H1 (cell line): ENCODE measurements at regions not wholly inside any gene's neighbourhood (a gene's known extent, or its start where the extent isn't known, plus 50 kb on each side); places are given as distances from the start of the nearest gene placed in this dataset.

ENCODE experiments used
- CBX8 ChIP-seq: fragments of 300-800, 300-1000 bp; sonication (generic); IDR thresholded peaks from 2 replicates; pipeline ENCODE4 v1.7.1; 2016; ENCODE audit warnings: low read depth, low read length, borderline replicate concordance
- KDM1A ChIP-seq: fragments of 200-600, 300-600 bp; sonication (generic); IDR thresholded peaks from 2 replicates; pipeline ENCODE4 v1.7.1; 2016; ENCODE audit warnings: mild to moderate bottlenecking, low read length, borderline replicate concordance
- TF ChIP-seq, protein P1 (sequence below): fragments of 300-600 bp; sonication (generic); IDR thresholded peaks from 2 replicates; pipeline ENCODE4 v1.7.1; 2012; ENCODE audit warnings: low read length, moderate library complexity, mild to moderate bottlenecking, inconsistent platforms; ENCODE audit not compliant: insufficient replicate concordance

DNA sequence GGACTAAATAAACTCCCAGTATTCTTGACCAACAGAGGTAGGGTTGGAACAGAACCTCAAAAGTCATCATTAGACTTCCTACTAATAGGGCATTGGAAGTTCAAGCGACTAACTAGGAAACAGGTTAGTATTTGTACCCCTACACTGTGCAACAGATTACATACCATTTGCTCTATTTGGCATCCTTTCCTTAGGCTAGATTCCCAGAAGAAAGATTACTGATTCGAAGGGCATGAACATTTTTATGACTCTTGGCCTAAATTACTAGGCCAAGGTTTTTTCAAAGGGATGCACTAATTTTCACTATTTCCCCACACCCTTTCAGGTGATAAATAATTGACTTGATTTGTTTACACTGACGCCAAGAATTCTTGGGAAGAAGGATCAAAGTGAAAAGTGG is 104.8 kb upstream of the CYP1B1 start (continued):
- TF ChIP-seq, protein P1, sequence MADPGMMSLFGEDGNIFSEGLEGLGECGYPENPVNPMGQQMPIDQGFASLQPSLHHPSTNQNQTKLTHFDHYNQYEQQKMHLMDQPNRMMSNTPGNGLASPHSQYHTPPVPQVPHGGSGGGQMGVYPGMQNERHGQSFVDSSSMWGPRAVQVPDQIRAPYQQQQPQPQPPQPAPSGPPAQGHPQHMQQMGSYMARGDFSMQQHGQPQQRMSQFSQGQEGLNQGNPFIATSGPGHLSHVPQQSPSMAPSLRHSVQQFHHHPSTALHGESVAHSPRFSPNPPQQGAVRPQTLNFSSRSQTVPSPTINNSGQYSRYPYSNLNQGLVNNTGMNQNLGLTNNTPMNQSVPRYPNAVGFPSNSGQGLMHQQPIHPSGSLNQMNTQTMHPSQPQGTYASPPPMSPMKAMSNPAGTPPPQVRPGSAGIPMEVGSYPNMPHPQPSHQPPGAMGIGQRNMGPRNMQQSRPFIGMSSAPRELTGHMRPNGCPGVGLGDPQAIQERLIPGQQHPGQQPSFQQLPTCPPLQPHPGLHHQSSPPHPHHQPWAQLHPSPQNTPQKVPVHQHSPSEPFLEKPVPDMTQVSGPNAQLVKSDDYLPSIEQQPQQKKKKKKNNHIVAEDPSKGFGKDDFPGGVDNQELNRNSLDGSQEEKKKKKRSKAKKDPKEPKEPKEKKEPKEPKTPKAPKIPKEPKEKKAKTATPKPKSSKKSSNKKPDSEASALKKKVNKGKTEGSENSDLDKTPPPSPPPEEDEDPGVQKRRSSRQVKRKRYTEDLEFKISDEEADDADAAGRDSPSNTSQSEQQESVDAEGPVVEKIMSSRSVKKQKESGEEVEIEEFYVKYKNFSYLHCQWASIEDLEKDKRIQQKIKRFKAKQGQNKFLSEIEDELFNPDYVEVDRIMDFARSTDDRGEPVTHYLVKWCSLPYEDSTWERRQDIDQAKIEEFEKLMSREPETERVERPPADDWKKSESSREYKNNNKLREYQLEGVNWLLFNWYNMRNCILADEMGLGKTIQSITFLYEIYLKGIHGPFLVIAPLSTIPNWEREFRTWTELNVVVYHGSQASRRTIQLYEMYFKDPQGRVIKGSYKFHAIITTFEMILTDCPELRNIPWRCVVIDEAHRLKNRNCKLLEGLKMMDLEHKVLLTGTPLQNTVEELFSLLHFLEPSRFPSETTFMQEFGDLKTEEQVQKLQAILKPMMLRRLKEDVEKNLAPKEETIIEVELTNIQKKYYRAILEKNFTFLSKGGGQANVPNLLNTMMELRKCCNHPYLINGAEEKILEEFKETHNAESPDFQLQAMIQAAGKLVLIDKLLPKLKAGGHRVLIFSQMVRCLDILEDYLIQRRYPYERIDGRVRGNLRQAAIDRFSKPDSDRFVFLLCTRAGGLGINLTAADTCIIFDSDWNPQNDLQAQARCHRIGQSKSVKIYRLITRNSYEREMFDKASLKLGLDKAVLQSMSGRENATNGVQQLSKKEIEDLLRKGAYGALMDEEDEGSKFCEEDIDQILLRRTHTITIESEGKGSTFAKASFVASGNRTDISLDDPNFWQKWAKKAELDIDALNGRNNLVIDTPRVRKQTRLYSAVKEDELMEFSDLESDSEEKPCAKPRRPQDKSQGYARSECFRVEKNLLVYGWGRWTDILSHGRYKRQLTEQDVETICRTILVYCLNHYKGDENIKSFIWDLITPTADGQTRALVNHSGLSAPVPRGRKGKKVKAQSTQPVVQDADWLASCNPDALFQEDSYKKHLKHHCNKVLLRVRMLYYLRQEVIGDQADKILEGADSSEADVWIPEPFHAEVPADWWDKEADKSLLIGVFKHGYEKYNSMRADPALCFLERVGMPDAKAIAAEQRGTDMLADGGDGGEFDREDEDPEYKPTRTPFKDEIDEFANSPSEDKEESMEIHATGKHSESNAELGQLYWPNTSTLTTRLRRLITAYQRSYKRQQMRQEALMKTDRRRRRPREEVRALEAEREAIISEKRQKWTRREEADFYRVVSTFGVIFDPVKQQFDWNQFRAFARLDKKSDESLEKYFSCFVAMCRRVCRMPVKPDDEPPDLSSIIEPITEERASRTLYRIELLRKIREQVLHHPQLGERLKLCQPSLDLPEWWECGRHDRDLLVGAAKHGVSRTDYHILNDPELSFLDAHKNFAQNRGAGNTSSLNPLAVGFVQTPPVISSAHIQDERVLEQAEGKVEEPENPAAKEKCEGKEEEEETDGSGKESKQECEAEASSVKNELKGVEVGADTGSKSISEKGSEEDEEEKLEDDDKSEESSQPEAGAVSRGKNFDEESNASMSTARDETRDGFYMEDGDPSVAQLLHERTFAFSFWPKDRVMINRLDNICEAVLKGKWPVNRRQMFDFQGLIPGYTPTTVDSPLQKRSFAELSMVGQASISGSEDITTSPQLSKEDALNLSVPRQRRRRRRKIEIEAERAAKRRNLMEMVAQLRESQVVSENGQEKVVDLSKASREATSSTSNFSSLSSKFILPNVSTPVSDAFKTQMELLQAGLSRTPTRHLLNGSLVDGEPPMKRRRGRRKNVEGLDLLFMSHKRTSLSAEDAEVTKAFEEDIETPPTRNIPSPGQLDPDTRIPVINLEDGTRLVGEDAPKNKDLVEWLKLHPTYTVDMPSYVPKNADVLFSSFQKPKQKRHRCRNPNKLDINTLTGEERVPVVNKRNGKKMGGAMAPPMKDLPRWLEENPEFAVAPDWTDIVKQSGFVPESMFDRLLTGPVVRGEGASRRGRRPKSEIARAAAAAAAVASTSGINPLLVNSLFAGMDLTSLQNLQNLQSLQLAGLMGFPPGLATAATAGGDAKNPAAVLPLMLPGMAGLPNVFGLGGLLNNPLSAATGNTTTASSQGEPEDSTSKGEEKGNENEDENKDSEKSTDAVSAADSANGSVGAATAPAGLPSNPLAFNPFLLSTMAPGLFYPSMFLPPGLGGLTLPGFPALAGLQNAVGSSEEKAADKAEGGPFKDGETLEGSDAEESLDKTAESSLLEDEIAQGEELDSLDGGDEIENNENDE = no peak
- TF ChIP-seq KDM1A = no peak
- no peak for TF ChIP-seq CBX8
- TF ChIP-seq, all 59 proteins: peak for 0
